Stimulated activated CD4-positive, alpha-beta T cell treated with anti-CD3 and anti-CD28 coated beads, Interleukin-12 subunit alpha, Interleukin-12 subunit beta, amount 100 ng/mL, for 24 hours (primary cell): ENCODE measurements at regions not wholly inside any gene's neighbourhood (a gene's known extent, or its start where the extent isn't known, plus 50 kb on each side); places are given as distances from the start of the nearest gene placed in this dataset.

ENCODE experiments used
- DNase-seq, 2 experiments: peaks; one replicate each; pipeline ENCODE4 v3.0.0-alpha.2; 2020; ENCODE audit warnings: low read depth in 2 of 2

DNA sequence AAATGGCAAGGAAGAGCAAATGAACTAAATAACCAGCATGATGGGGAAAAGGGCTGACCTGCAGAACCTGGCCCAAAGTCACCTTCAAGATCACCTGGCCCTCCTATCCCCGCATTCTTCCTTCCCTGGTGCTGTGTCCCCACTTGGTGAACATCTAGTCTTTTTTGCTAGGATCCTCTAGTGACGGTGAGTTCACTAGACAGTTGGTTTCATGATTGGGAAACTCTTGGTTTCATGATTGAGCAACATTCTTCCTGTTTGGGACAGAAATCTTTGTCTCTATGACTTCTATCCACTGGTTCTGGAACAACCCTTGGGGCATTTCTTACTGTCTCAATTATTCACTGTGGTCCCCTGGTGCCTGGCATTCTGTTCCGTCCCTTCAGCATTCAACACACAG lies 50.2 kb upstream of the DAB2IP start:
- no peak for DNase-seq
